OCI-LY1 (cell line): ENCODE measurements at regions not wholly inside any gene's neighbourhood (a gene's known extent, or its start where the extent isn't known, plus 50 kb on each side); places are given as distances from the start of the nearest gene placed in this dataset.

Source experiments
- H2AFZ ChIP-seq: fragments of 200-600 bp; sonication (generic), shearing (Covaris generic); 2 replicates; pipeline ENCODE4 v1.6.0; 2014; ENCODE audit warnings: antibody characterized with exemption, mild to moderate bottlenecking, low read length
- H3F3A ChIP-seq: fragments of 200-600 bp; sonication (generic), shearing (Covaris generic); 2 replicates; pipeline ENCODE4 v1.6.0; 2014; ENCODE audit warnings: mild to moderate bottlenecking, antibody characterized with exemption, low read length, moderate library complexity; ENCODE audit not compliant: insufficient read depth
- H3K27ac ChIP-seq: fragments of 200-600 bp; sonication (generic); 2 replicates; pipeline ENCODE4 v1.5.1; 2014; ENCODE audit warnings: low read length, mixed run types, mild to moderate bottlenecking, low read depth; ENCODE audit not compliant: poor library complexity, severe bottlenecking
- H3K27me3 ChIP-seq: fragments of 200-600 bp; sonication (generic); 2 replicates; pipeline ENCODE4 v1.6.0; 2014; ENCODE audit warnings: antibody characterized with exemption, mild to moderate bottlenecking, low read length, moderate library complexity; ENCODE audit not compliant: insufficient read depth
- H3K36me3 ChIP-seq: fragments of 200-600 bp; sonication (generic); 2 replicates; pipeline ENCODE4 v1.6.1; 2014; ENCODE audit warnings: mild to moderate bottlenecking, antibody characterized with exemption, low read length, moderate library complexity, mixed read lengths; ENCODE audit not compliant: insufficient read depth
- H3K4me1 ChIP-seq: fragments of 200-600 bp; sonication (generic); 2 replicates; pipeline ENCODE4 v1.5.1; 2014; ENCODE audit warnings: mild to moderate bottlenecking, low read length, moderate library complexity; ENCODE audit not compliant: insufficient read depth, severe bottlenecking
- H3K4me2 ChIP-seq: fragments of 200-600 bp; sonication (generic), shearing (Covaris generic); 2 replicates; pipeline ENCODE4 v1.6.1; 2014; ENCODE audit warnings: low read length
- H3K4me3 ChIP-seq: fragments of 200-600 bp; sonication (generic); 2 replicates; pipeline ENCODE4 v1.5.1; 2014; ENCODE audit warnings: low read length, low read depth, mild to moderate bottlenecking, mixed read lengths; ENCODE audit not compliant: poor library complexity, severe bottlenecking
- H3K79me2 ChIP-seq: fragments of 200-600 bp; shearing (Covaris generic); 2 replicates; pipeline ENCODE4 v1.6.1; 2016; ENCODE audit warnings: mixed run types, low read length, mixed read lengths; ENCODE audit not compliant: insufficient read depth
- H3K9ac ChIP-seq: fragments of 200-600 bp; sonication (generic), shearing (Covaris generic); 2 replicates; pipeline ENCODE4 v1.6.1; 2014; ENCODE audit warnings: mild to moderate bottlenecking, low read length, mixed read lengths
- H3K9me2 ChIP-seq: fragments of 200-600 bp; sonication (generic), shearing (Covaris generic); 2 replicates; pipeline ENCODE4 v1.6.1; 2014; ENCODE audit warnings: low read depth, mild to moderate bottlenecking, low read length, mixed read lengths
- H3K9me3 ChIP-seq: fragments of 200-600 bp; shearing (Covaris generic); 2 replicates; pipeline ENCODE4 v1.6.1; 2014; ENCODE audit warnings: low read length, mixed read lengths
- H4K20me1 ChIP-seq: fragments of 200-600 bp; sonication (generic), shearing (Covaris generic); 2 replicates; pipeline ENCODE4 v1.6.0; 2016; ENCODE audit warnings: mild to moderate bottlenecking, low read length; ENCODE audit not compliant: insufficient read depth
- EZH2 ChIP-seq: fragments of 200-600 bp; sonication (generic), shearing (Covaris generic); IDR thresholded peaks from 2 replicates; pipeline ENCODE4 v1.8.0; 2017; ENCODE audit warnings: borderline replicate concordance, mixed run types, mild to moderate bottlenecking, antibody characterized with exemption, low read length, moderate library complexity, mixed read lengths
- TF ChIP-seq, protein P1 (sequence below): fragments of 200-600 bp; sonication (generic), shearing (Covaris generic); IDR thresholded peaks from 2 replicates; pipeline ENCODE4 v1.5.1; 2017; ENCODE audit warnings: mild to moderate bottlenecking, antibody characterized with exemption, low read length, moderate library complexity, mixed read lengths

DNA sequence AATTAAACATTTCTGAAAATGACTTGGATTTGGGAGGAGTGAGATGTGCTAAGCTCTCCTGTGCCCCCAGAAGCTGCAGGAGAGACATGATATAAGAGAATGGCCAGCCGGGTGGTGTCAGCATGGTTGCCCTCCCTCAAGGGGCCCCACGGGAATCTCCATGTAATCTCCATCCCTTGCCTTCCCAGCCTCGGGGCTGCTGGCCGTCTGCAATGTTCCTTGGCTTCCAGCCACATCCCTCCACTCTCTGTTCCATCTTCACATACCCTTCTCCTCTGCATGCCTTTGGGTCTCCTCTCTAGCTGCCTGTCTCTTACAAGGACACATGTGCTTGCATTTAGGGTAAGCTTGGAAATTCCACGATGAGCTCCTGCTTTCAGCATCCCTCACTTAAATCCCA lies 172.0 kb downstream of the TSHZ3 start:
- Histone ChIP-seq H3K9ac (no peak overlapping the region), H3K9me3 (no peaks in the 10 kb centered on the region), H3K9me2 (no peaks in the 10 kb centered on the region), H2AFZ (no peak overlapping the region), H3K36me3 (no peaks in the 10 kb centered on the region), H3K79me2 (no peaks in the 10 kb centered on the region), H3K27me3 (no peaks in the 10 kb centered on the region), H3K4me1 (no peaks in the 10 kb centered on the region), H3K4me3 (no peak overlapping the region), H3K4me2 (no peak overlapping the region), H3F3A (no peaks in the 10 kb centered on the region), H3K27ac (no peak overlapping the region), H4K20me1 (no peaks in the 10 kb centered on the region)
- TF ChIP-seq, protein P1, sequence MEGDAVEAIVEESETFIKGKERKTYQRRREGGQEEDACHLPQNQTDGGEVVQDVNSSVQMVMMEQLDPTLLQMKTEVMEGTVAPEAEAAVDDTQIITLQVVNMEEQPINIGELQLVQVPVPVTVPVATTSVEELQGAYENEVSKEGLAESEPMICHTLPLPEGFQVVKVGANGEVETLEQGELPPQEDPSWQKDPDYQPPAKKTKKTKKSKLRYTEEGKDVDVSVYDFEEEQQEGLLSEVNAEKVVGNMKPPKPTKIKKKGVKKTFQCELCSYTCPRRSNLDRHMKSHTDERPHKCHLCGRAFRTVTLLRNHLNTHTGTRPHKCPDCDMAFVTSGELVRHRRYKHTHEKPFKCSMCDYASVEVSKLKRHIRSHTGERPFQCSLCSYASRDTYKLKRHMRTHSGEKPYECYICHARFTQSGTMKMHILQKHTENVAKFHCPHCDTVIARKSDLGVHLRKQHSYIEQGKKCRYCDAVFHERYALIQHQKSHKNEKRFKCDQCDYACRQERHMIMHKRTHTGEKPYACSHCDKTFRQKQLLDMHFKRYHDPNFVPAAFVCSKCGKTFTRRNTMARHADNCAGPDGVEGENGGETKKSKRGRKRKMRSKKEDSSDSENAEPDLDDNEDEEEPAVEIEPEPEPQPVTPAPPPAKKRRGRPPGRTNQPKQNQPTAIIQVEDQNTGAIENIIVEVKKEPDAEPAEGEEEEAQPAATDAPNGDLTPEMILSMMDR: no peak
- TF ChIP-seq EZH2: no peak

DNA sequence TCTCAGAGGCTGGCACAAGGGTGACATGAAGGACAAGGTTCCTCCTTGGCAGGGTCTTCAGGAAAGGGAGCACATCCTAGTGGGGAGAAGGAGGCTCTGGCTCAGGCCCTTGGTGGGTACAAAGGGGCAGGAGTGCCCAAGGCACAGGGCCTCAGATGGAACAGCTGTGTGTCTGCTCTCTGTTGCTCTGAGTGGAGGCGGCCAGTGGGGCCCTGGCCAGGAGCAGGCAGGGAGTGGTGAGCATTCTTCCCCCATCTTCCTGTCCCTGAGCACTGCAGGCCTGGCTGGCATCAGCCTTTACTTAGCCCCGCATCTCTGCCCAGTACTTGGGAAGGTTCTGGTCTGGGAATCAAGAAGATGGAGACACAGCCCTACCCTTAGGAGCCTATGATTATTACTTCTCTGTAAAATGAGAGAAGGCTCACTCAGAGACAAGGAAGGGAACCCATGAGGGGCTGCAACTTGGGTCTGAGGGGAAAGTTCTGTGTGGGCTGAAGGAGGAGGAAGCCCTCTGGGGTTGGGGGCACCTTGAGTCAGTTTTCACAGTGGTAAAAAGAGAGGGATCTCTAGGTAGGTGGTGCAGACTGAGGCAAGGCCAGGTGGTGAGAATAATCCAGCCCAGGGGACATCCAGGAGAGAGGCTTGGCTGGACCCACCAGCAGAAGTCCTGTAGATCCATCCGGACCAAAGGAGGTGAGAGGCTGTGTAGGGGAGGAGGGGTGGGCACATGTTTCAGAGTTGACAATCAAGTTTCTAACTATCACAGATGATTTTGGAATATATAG lies 173.5 kb downstream of the TSHZ3 start:
- Histone ChIP-seq H2AFZ (no peak overlapping the region), H3K9me2 (no peaks in the 10 kb centered on the region), H3K79me2 (no peaks in the 10 kb centered on the region), H3K4me3 (no peak overlapping the region), H3K9ac (no peak overlapping the region), H3K4me1 (no peaks in the 10 kb centered on the region), H3K27me3 (no peaks in the 10 kb centered on the region), H4K20me1 (no peaks in the 10 kb centered on the region), H3K27ac (no peak overlapping the region), H3K36me3 (no peaks in the 10 kb centered on the region), H3F3A (no peaks in the 10 kb centered on the region), H3K4me2 (no peak overlapping the region), H3K9me3 (no peaks in the 10 kb centered on the region)
- TF ChIP-seq, protein P1: no peak
- TF ChIP-seq EZH2: no peak

DNA sequence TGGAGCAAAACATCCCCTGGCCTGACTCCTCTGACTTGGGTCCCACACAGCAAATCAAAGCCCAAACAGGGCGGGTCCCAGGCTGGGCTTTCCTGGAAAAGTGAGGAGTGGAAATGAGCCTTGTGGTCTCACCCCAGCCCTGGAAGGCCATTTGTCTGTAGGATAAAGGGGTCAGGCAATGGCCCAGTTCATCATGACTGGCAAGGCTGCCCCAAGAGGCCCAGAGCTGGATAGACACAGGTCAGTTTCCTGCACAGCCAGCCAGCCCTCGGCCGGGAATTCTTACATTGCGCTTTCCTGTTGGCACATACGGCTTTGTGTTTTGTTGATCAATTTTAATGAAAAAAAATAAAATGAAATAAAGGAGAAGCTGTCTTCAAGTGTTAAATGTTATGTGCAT lies 174.3 kb downstream of the TSHZ3 start:
- no peak overlapping the region for H3K4me3 ChIP-seq
- no peaks in the 10 kb centered on the region for H3K36me3 ChIP-seq
- no peaks in the 10 kb centered on the region for H3K27me3 ChIP-seq
- H2AFZ ChIP-seq: no peak overlapping the region
- no peaks in the 10 kb centered on the region for H3K9me2 ChIP-seq
- no peak overlapping the region for H3K9ac ChIP-seq
- no peaks in the 10 kb centered on the region for H3K79me2 ChIP-seq
- H4K20me1 ChIP-seq: no peaks in the 10 kb centered on the region
- H3K4me1 ChIP-seq: no peaks in the 10 kb centered on the region
- H3K27ac ChIP-seq: no peak overlapping the region
- TF ChIP-seq, protein P1: no peak
- TF ChIP-seq EZH2: no peak
- no peaks in the 10 kb centered on the region for H3K9me3 ChIP-seq
- H3F3A ChIP-seq: no peaks in the 10 kb centered on the region
- H3K4me2 ChIP-seq: no peak overlapping the region
